HG02870 (cell line): ENCODE measurements at regions not wholly inside any gene's neighbourhood (a gene's known extent, or its start where the extent isn't known, plus 50 kb on each side); places are given as distances from the start of the nearest gene placed in this dataset.

ENCODE experiments used
- ATAC-seq: cut with Tn5 transposase; IDR thresholded peaks from one replicate; pipeline ENCODE4 v1.9.1; 2021; ENCODE audit warnings: mild to moderate bottlenecking, moderate library complexity; ENCODE audit not compliant: unreplicated experiment

DNA sequence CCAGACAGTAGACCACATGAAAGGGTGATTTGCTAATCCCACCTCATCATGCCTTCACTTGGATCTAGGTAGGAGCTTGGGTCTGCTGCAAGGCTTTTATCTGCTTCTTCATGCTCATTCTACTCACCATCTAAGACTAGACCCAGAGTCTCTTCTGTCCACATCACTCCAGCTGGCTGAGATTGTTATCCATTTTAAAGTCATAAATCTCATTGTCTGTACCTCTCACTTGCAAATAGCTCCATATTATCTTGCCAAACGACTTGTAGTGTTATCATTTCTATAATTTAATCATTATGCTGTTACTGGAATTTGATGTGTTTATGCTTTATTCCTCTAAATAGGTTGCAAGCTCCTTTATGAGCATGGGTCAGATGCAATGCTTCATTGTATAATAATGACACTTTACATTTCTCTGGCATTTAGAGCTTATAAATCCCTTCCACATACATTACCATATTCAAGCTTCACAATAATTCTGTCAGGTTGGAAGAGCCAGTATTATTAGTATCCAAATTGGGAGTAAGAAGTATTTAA, 254.2 kb upstream of the SORL1-AS1 start:
- no peak for ATAC-seq

DNA sequence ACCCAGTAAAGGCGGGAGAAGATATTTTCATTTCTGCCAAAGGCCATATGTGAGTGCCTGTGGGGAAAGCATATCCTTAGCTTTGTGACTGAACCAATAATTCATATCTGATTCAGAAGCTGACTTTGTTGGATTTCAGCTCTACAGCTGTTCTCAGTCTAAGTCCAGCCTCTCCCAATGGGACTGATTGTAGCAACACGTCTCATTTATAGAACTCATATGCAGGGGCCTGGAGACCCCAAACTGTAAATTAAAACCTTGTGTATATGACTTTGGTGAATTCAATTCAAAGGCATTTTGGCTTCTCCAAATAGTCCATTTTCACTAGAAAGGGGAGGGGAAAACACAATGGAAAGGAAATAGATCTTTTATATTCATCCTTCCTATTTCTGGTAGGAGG, 250.4 kb upstream of the SORL1-AS1 start:
- ATAC-seq, result no peak

DNA sequence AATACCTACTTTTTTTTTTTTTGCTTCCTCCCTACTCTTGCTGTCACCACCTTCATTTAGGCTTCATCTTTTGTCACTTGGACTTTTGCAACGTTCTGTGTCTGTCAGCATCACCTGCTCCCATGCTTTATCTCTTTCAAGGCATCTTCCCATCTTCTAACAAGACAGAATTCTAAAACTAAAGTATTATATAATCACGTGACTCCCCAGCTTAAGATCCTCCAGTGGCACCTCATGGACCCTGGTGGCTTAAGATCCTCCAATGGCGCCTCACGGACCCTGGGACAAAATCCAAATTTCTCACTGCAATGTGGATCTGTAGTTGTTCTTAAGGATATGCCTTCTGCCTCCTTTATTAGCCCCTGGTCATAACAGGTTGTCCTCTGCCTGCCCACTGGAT, 248.2 kb upstream of the SORL1-AS1 start:
- ATAC-seq, result no peak

DNA sequence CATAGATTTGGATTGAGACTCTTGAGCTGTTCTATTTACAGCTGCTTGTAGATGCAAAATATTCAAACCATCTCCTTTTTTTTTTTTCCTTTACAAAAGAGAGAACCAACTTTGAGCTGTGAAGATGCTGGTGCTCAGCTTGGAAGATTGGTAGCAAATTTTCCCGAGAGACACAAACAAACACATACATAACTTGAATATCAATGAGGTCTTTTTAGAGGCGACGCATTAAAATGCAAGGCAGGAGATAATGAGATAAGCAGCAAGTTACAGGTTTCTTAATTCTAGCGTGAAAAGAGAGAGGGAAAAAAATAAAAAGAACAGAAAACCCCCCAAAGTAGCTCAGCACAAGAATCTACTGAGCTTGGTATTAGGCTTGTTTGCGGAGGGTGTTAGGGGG, 247.0 kb upstream of the SORL1-AS1 start:
- no peak for ATAC-seq

DNA sequence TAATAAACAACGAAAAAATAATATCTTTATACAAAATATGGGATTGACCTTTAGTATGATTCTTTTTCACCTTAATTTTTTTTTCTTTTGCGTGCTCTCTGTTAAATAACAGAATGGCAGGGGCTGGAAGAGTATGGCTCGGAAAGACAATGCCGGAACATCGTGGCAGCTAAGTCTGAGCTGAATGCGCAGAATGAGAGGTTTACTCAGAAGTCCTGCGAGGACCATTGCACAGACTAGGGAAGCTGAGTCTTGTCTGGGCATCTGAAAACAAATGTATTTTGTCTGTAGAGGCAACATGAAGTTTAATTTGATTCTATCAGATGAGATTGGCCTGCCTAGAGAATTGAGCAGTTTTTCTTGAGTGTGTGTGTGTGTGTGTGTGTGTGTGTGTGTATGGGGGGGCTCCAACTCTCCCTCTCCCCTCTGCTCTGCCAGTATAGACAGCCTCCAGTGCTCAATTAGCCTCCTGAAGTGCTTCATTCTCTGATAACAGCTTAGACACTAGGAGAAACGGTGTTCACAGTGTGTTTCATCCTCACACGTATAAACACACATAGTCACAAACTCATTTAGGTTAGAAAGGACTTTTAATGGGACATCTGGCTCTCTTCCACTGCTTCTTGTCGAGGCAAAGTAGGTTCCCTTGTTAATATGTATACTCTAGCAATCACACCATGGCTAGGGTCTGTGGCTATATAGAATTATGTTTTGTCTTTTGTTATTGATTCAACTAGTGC, 244.3 kb upstream of the SORL1-AS1 start:
- no peak for ATAC-seq

DNA sequence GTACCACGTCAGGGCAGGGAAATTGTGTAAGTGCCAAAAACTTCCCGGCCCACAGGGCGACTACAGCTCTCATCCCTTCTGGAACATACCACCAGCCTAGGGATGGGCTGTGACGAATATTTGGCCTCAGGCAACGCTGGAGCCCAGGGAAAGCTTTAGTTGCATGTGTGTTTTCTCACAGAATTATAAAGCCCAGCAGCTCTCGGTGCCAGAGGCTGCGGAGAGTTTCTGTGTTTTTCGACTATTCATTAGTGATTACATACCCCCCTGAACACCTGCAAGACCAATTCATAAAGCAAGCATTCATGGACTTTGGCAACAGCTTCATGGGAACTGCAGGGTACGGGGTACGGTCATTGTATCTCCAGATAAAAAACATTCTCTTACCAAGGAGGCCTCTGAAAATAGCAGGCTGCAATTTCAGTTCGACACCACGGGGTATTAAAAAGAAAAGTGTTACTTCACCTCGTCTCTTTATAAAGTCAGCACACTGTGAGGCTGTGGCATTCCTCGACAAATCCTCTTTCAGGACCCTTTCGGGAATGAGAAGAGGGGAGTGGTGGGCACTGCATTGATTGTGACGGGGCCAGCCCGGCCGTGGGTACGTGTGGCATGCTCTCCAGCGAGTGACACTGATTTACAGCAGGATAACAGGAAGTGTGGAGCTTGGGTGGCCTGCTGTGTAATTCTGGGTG, 243.6 kb upstream of the SORL1-AS1 start:
- no peak for ATAC-seq

DNA sequence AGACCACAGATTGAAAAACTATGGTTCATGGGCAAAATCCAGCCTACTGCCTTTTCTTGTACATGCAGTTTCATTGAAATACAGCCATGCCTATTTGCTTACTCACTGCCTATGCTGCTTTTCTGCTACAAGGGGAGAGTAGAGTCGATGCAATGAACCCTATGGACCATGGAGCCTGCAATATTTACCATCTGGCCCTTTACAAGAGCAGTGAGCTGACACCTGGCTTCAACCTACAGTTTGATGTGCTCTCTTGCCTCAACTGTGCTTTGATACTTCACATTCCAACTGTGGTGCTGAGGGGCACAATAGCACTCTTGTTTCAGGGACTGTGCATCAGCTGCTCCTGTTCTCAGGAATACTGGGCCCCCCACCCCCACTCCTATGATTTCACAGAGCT, 239.5 kb upstream of the SORL1-AS1 start:
- no peak for ATAC-seq

DNA sequence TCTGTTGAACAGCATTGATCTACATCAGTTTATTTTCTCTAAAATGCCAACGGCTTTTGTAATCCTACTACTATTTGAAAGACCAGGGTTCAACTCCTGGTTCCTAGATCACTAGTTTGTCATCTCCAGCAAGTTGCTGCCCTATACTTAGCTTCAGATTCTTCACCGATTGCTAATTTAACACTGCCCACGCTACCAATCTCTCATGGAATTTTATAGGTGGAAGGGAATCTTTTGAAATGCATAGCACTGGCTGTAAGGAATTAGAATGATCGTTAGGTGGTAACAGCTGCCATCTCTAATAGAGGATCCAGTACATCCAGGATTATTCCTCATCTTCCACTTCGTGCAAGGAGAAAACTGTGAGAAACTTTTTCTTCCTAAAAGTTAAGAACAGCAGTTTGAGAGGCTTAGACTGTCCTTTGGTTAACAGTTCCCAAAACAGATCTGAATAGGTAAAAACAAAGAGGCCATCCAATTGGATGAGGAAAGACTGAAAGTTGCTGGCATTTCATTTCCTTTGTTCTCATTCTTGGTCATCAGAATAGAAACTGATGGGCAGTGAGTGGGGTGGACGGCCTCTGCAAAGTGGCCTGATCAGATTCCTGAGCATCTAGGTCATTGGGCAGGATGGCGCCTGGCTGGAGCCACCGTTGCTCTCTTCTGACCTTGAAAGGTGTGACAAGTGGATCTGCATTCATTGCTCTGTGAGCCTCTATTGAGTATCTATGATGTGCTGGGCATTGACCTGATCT, 236.3 kb upstream of the SORL1-AS1 start:
- no peak for ATAC-seq

DNA sequence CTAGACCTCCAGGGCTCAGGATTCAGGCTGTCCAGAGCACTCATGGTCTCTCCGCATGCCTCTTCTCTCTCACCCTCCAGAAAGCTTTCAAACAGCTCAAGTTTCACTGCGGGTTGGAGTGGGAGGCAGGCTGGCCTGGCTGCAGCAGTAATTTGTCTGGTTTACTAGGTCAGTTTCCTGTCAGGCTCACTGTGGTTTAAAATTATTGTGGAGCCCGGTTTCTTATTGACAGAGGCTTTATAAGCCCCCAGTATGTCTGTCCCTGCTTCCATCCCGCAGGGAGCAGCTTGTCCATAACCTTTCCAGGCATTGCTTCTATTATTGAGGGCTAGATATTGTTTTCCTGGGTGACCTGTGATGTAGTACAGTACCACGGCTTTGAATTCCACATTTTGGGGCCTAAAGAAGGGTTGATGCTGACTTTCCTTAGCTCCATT, 235.3 kb upstream of the SORL1-AS1 start:
- ATAC-seq, result no peak

DNA sequence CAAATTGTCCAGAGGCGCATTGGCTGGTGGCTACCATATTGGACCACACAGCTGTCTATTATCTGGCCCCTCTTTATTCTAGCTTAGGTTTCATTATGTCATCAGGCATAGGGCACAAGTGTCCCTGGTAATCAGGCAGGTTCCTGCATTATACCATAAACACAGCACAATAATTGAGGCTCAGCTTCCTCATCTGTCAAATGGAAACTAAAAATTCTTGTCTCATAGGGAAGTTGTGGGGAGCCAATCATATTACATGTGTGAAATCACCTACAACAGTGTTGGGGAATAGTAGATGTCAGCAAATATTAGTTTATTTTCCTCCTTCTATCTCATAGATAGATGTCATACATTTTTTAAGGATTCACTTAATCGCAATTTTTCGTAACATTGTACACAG, 231.0 kb upstream of the SORL1-AS1 start:
- no peak for ATAC-seq
